ENCODE measurements at regions not wholly inside any gene's neighbourhood (a gene's known extent, or its start where the extent isn't known, plus 50 kb on each side); places are given as distances from the start of the nearest gene placed in this dataset.
"Not testable (repeated sequence)": the region's sequence is repeated elsewhere in the genome, so short reads cannot be mapped to it uniquely, and the experiment has no call there.

DNA sequence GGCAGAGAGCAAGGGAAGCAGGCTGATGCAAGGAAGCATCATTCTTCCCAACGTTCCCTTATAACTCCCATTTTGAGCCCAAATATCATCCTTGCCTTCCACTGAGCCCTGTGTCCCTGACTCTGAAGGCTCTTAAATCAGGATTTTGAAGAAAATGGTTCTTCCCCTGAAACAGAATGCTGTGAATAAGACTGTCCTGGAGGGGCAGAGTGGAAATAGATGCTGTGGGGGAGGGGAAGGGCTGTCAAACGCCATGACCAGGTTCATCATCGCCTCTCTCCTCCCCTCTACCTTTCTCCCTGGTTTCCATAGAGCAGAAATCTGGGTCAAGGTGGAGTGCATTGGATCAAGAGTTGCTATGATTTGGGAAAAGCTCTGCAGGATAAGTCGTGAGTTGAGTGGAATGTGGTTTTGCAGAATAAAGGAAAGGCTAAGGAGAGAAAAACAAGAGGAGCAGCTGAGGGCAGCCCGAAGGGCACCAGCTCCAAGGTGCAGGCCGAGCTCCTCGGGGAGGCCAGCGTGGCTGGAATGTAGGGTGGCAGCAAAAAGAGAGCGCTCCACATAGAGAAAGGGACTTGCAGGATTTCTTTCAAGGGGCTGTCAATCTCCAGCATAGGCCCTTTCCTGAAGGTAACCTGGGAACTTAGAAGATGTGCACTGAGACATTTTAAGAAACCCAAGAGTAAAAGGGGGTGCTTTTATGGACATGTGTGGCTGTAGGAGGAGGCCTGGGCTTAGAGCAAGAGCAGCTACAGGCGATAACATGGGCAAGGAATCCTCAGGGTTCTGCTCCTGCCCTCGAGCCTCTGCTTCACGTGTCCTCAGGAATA is 120.8 kb upstream of the CDYL start:
- DNase-seq (ENCODE audit: low spot score): no peak

DNA sequence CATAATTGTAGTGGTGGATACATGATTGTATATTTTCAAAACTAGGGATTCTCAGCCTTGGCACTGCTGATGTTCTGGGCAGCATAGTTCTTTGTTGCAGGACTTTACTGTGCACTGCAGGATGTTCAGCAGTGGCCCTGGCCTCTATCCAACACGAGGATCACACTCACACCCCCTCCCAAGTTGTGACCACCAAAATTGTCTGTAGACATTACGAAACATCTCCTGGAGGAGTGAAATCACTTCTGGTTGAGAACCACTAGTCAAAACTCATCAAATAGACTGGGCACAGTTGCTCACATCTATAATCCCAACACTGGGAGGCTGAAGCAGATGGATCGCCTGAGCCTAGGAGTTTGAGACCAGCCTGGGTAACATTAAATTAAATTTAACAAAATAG is 123.1 kb upstream of the CDYL start:
- DNase-seq (ENCODE audit: low spot score): no peak

DNA sequence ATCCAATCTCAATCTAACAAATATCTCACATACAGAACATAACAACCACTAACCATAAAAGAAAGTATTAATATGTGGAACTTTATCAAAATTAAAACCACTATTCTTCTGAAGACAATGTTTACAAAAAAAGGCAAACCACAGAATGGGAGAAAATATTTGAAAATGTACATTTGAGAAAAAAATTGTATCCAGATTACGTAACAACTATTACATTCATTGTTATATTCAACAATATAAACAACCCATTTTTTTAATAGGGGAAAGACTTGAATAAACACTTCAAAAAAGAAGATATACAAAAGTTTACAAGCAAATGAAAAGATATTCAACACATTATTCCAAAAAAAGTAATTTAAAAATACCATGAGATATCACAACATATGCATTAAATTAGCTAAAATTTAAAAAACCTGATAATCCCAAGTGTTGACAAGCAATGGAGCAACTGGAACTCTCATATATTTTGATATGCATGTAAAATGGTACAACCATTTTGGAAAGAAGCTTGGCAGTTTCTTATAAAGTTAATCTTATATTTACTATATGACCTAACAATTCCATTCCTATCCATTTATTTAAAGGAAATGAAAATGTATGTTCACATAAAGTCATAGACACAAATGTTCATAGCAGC is 124.3 kb upstream of the CDYL start:
- no peak for DNase-seq (ENCODE audit: low spot score)

DNA sequence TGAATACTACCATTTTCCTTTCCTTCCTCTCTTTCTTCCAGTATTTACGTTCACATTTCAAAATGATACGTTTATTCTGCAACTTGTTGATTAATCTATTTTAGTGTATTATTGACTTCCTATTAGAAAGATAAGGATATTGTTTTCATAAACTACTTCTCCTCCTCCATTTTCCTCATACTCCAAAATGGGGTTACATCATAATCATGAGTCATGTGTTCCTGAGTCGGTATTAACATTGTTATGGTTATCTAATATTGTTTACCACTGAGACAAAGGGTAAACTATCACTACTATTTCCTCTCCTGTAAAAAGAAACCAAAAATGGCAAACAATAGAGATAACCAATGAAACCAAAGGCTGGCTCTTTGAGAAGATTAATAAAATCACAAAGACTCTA is 126.5 kb upstream of the CDYL start:
- no peak for DNase-seq (ENCODE audit: low spot score)

DNA sequence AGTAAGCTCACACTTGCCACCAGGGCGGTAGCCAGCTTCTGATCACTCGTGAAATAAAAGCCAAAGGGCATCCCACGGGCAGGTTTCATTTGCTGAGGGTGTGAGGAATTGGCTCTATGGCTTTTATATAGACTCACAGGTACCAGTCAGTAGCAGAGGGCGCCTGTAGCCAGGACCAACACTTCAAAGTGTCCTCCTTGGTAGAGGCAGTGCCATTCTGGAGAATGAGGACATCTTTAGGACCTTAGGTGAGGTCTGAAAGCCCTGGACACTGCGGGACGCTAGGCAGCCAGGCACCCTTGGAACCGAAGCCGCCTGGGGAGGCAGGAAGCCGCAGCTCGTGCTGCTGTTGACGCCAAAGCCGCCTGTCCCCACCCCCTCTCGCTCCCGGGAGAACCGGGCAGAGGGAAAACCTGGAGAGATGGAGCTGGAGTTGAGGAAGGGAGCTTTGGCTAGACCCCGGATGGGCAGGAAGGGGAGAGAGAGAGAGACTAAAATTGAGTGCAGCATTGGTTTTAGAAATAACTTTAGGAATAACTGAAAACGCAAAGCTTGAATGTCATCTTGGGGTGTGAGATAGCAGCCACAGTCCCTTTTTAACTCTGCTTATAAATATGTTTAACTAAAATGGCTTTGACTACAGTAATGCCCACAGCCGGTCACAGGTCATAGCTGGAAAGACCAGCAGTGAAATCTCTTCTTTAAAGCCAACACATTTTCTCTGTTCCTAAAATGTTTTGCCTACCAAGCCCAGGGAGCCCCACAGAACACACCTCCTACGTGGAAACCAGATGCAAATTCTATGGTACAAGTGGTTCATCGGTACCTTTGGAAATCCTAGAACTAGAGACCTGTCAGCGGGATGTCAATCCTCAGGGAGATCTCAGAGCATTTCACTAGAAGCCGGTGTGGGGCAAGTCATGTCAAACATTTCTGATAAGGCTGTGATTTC is 128.5 kb upstream of the CDYL start:
- peak; percentile 36 for DNase-seq (ENCODE audit: low spot score)

DNA sequence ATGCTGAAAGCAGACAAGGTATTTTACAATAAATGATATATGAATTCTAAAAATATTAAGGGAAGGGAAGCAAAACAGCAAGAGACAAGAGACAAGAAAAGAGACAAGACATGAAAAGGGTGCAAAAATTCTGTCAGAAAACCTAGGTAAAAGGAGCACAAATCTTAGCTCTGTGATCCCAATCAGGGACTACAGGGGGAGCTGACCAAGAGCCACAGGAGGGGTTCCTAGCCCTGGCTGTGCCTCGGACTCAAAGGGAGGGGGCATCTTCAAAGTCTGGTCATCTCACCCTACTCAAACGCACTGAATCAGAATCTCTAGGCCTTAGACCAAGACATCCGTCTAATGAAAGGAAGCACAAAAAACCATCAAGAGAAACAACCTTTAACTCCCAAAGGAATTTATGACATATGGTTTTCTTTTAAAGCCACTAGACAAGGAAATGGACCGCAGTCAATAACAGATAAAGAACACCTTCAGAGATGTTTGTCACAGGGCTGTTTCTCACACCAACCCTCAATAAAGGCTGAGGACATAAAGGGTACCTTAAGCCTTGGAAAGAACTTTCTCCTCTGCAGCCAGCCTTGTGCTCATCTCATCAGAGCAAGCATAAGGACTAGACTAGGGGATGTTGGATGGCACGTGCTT is 130.4 kb upstream of the CDYL start:
- DNase-seq (ENCODE audit: low spot score): peak; percentile 5

DNA sequence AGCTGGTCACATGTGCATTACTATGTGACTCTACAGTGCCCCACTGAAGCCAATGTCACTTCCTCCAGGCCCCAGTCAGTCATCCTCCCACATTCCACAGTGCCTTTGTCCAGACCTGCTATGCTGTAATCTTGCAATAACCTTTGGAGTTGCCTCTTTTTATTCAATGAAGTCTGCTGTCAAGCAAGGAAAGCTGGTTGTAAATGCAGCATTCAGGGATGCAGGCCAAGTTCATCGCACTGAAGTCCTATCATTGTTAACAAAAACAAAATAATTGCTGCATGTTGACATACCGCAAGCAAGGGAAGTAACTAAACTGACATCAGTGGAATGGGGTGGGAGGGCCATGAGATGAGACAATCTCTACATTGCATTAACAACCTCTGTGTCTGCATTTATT is 131.2 kb upstream of the CDYL start:
- no peak for DNase-seq (ENCODE audit: low spot score)

DNA sequence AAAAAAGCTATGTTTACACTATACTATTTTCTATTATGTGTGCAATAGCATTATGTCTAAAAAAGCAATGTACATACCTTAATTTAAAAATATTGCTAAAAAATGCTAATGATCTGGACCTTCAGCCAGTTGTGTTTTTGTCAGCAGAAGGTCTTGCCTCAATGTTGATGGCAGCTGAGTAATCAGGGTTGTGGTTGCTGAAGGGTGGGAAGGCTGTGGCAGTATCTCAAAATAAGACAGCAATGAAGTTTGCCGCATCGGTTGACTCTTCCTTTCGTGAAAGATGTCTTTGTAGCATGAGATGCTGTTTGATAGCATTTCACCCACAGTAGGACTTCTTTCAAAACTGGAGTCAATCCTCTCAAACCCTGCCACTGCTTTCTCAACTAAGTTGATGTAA is 134.7 kb upstream of the CDYL start:
- DNase-seq (ENCODE audit: low spot score): no peak

DNA sequence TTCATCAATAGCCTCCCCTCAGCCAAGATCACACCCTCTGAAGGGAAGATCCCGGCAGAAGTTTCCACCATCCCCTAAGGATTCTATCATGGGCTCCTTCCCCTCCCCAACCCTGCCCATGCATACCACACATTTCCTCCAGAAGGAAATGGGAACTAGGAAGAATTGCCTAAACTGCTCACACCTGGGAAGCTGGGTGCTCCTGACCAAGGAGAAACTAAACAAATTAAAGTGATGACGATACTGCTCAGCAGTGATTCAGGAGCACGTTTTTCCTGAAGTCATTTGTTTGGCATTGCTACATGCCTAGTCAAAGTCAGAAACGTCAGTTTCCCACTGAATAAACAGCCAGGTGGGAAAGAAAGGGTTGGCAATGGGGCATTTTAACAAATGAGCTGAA is 136.1 kb upstream of the CDYL start:
- DNase-seq (ENCODE audit: low spot score): no peak

DNA sequence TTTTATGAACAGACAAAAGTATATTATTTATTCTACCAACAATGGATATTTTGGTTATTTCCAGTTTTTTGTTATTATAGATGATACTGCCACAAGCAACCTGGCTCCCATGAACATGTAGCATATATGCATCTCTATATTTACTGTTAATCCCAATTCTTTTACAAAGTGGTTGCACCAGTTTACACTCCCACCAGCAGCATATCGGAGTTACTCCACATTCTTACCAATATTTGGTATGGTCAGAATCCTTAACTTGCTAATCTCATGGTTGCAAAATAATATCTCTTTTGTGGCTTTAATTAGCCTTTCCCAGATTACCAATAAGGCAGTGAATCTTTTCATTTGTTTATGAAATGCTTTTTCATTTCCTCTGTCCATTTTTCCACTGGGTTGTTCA is 137.6 kb upstream of the CDYL start:
- DNase-seq (ENCODE audit: low spot score): no peak

DNA sequence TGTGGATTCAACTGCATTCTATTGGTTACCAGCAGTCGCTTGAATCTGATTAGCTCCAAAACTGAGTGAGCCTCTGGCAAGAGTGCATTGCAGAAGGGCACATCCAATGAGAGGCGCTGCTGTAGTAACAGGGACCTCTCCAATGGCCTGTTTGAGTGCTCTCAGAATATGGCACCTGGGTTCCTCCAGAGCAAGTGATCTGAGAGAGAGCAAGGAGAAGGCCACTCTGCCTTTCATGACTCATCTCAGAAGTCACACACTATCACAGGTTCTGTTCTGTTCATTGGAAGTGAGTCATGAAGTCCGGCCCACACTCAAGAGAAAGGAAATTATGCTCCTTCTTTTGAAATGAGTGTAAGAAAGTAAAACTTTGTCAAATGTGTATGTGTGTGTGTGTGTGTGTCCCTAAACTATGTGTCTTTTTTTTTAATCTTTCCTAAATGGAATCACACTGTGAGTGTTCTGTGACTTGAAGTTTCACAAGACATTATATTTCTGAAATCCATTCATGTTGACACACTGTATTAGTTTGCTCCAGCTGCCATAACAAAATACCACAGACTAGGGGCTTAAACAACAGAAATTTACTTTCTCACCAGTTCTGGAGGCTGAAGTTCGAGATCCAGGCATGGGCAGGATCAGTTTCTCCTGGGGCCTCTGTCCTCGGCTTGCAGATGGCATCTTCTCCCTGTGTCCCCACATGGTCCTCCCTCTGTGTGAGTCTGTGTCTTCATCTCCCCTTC is 138.3 kb upstream of the CDYL start:
- DNase-seq (ENCODE audit: low spot score): no peak

DNA sequence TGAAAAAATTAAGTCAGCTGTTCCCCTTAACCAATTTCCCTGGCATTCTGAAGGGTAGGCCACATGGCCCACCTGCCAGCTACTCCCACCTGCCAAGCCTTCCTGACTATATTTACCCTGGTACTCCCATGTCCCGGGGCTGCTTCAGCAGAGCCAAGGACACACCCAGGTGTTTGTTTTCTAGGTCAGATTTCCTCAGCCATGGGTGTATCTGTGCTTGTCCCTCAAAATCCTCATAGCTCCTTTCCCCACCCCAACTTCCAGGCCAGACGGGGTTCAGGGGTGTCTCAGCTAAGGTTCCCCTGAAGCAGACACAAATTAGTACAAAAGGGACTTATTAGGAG is 139.4 kb upstream of the CDYL start:
- no peak for DNase-seq (ENCODE audit: low spot score)

DNA sequence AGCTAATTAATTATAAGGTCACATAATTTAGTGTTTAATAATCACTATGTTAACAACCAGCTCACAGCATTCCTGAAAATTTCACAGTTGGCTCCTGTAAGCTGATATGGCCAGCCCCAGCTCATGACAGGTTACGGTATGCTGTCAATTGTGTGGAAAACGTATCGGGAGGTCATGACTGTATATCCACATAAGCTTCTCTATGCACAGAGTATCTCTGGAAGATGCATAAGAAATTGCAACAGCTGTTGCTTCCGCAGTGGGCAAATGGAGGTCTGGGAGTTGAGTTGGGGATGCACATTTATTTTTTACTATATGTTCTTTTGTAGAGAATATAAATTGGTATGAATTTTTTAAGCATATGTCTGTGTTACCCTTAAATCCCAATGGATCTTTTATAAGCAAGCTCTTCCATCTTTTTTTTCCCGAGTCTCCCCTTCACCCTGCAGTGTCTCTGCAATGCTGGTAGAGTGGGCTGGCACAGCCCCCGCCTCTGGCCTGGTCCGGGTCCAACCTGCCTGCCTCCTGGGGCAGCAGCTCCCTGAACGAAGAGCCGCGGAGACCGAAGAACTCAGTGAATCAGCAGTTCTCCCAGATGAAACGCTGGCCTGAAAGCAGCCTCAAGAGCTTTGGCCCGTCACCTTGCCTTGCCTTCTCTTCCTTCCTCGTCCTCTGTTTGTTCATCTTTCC is 139.9 kb upstream of the CDYL start:
- DNase-seq (ENCODE audit: low spot score): no peak

DNA sequence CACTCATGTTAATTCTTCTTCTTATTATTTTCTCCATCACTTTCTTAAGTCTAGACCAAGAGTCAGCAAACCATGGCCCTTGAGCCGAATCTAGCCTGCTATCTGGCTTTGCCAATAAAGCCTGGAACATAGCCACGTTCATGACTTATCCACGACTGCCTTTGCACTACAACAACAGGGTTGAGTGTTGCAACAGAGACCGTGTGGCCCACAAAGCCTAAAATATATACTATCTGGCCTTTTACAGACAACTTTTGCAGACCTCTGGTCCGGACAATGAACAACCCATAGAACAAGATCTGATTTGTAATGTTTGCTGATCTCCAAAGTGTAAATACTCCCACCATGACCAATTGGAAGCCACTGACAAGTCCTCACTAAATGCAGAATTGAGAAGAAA is 140.5 kb upstream of the CDYL start:
- no peak for DNase-seq (ENCODE audit: low spot score)

DNA sequence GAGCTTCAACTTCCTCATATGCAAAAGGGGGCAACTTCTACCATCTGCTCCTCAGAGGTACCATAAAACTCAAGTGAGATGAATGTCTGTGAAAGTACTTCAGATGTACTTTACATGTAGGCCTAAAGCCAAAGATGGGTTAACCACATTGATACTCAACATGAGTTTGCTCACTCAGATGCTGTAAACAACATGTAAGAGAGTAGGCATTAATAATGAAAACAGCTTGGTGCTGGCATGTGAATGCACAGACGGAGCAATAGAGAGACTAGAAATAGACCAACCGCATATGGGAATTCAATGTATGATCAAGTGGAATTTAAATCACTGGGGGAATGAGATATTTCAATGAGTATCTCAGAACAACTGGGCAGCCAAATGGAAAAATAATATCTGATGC is 143.8 kb upstream of the CDYL start:
- no peak for DNase-seq (ENCODE audit: low spot score)

DNA sequence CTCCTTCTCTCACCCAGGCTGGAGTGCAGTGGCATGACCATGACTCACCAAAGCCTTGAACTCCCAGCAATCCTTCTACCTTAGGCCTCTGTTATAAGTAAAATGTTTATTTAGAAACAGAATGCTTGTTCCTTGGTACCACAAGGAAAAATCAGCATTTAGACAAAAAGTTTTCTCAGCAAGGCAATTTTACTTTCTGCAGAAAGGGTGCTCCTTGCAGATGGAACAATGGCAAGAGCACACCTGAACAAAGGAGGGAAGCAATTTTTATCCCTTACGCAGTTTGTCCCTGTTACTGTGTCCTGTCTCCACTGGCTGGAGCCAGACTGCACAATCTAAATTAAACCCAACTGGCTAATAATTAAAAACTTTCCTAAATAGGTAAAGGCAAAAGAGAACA is 146.4 kb upstream of the CDYL start:
- not testable (repeated sequence) for DNase-seq (ENCODE audit: low spot score)

DNA sequence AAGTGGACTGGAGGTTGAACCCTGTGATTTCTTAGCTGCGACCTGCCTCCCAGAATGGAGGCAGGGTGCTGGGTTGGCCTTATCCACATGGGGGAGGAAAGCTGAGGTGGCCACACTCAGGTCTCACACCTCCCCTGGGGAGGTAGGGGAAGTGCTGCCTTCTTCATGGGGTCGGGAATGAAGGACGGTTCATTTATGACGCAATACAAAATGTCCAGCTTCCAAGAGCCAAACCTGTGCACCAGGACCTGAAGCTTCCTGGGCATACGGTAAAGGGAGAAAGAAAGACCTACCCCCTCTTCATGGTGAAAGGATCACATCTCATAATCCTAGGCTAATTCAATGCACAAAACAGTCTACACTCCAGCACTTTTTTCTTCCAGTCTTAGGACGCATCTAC is 150.6 kb upstream of the CDYL start:
- no peak for DNase-seq (ENCODE audit: low spot score)

DNA sequence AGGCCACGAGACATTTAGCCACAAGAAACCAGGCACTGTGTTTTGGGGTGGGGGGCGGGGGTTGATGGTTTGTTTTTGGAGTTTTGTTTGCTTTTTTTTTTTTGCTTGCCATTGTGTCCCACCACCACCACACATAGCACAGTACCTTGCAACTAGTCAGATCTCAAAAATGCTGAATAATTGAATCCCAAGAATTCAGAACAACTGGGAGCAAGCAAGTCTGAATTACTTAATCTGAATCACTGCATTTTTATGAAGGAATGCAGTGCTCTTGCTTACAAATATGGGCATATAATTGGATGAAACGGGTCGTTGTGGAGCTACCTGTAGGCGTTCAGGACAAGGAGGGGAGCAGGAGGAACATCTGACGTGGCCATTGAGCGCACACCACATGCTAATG is 151.5 kb upstream of the CDYL start:
- DNase-seq (ENCODE audit: low spot score): no peak

DNA sequence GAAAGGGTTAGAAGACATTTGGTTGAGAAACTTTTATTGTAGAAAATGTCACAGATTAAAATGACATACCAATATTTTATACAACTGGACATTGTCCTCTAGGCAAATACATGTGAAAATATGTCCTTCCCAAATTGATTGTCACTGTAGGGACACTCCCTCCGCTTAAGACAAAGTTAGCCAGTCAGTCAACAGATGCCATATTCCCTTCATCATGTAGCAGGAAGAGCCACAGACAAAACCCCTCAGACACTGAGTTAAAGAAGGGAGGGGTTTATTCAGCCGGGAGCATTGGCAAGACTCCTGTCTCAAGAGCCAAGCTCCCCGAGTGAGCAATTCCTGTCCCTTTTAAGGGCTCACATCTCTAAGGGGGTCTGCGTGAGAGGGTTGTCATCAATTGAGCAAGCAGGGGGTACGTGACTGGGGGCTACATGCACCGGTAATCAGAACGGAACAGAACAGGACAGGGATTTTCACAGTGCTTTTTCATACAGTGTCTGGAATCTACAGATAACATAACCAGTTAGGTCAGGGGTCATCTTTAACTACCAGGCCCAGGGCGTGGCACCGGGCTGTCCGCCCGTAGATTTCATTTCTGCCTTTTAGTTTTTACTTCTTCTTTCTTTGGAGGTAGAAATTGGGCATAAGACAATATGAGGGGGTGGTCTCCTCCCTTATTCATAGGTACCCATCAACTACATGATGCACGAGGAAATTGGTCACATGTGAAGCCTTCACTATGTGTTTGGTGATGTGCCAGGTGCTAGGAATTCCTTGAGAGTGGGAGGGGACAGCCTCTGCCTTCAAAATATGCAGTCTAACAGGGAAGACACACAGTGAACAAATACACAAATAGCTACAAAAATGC is 155.7 kb upstream of the CDYL start:
- no peak for DNase-seq (ENCODE audit: low spot score)

DNA sequence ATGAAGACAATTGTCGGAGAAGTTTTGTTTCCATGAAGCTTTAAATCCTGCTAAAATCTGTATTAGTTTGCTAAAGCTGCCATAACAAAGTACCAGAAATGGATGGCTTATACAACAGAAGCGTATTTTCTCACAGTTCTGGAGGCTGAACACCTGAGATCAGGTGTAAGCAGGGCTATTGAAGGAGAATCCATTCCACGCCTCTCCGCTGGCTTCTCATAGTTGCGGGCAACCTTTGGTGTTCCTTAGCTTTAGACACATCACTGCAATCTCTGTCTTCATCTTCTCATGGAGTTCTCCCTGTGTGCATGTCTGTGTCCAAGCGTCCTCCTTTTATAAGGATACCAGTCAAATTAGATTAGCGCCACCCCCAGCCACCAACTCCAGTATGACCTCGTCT is 159.9 kb upstream of the CDYL start:
- no peak for DNase-seq (ENCODE audit: low spot score)

Measured in cerebellar cortex (tissue), 1 donor.